ENCODE measurements at regions not wholly inside any gene's neighbourhood (a gene's known extent, or its start where the extent isn't known, plus 50 kb on each side); places are given as distances from the start of the nearest gene placed in this dataset.
"Not testable (repeated sequence)": the region's sequence is repeated elsewhere in the genome, so short reads cannot be mapped to it uniquely, and the experiment has no call there.

GRCh38 chr20:51127713-51128112, 104.8 kb upstream of the KCNG1 start:
- no peaks in the 10 kb centered on the region for H3K36me3 ChIP-seq
- H3K9me3 ChIP-seq = no peaks in the 10 kb centered on the region
- H3K4me1 ChIP-seq (ENCODE audit: control insufficient read depth in 1 of 2, insufficient read depth in 1 of 2, low read depth in 1 of 2, low read length in 1 of 2) = no peaks in the 10 kb centered on the region
- no peak overlapping the region for H3K27ac ChIP-seq
- H3K4me3 ChIP-seq (ENCODE audit: low read depth in 1 of 2, low read length in 1 of 2) = no peak overlapping the region
- no peak for TF ChIP-seq CTCF (IDR thresholded peaks at IDR 0.05)
- H3K27me3 ChIP-seq = peaks cover 45% of the 10 kb centered on the region

GRCh38 chr20:51126337-51126736, 103.4 kb upstream of the KCNG1 start:
- Histone ChIP-seq H3K4me3 (ENCODE audit: low read depth in 1 of 2, low read length in 1 of 2) (no peak overlapping the region), H3K36me3 (no peaks in the 10 kb centered on the region), H3K27ac (no peak overlapping the region), H3K27me3 (peaks cover 52% of the 10 kb centered on the region), H3K9me3 (no peaks in the 10 kb centered on the region), H3K4me1 (ENCODE audit: control insufficient read depth in 1 of 2, insufficient read depth in 1 of 2, low read depth in 1 of 2, low read length in 1 of 2) (no peaks in the 10 kb centered on the region)
- no peak for TF ChIP-seq CTCF (IDR thresholded peaks at IDR 0.05)

GRCh38 chr20:51125780-51126179, 102.9 kb upstream of the KCNG1 start:
- Histone ChIP-seq H3K36me3 (no peaks in the 10 kb centered on the region), H3K27ac (no peak overlapping the region), H3K27me3 (peaks cover 58% of the 10 kb centered on the region), H3K4me3 (ENCODE audit: low read depth in 1 of 2, low read length in 1 of 2) (no peak overlapping the region), H3K9me3 (no peaks in the 10 kb centered on the region), H3K4me1 (ENCODE audit: control insufficient read depth in 1 of 2, insufficient read depth in 1 of 2, low read depth in 1 of 2, low read length in 1 of 2) (no peaks in the 10 kb centered on the region)
- no peak for TF ChIP-seq CTCF (IDR thresholded peaks at IDR 0.05)

GRCh38 chr20:51125105-51125504, 102.2 kb upstream of the KCNG1 start:
- Histone ChIP-seq H3K4me1 (ENCODE audit: control insufficient read depth in 1 of 2, insufficient read depth in 1 of 2, low read depth in 1 of 2, low read length in 1 of 2) (no peaks in the 10 kb centered on the region), H3K36me3 (no peaks in the 10 kb centered on the region), H3K27me3 (peaks cover 63% of the 10 kb centered on the region), H3K9me3 (no peaks in the 10 kb centered on the region), H3K4me3 (ENCODE audit: low read depth in 1 of 2, low read length in 1 of 2) (no peak overlapping the region), H3K27ac (no peak overlapping the region)
- no peak for TF ChIP-seq CTCF (IDR thresholded peaks at IDR 0.05)

GRCh38 chr20:51123887-51124286, 101.0 kb upstream of the KCNG1 start:
- H3K36me3 ChIP-seq, H3K27ac ChIP-seq: not testable (repeated sequence)

GRCh38 chr20:51122931-51123658, 100.2 kb upstream of the KCNG1 start:
- H3K9me3 ChIP-seq = no peaks in the 10 kb centered on the region
- no peak overlapping the region for H3K4me3 ChIP-seq (ENCODE audit: low read depth in 1 of 2, low read length in 1 of 2)
- H3K4me1 ChIP-seq (ENCODE audit: control insufficient read depth in 1 of 2, insufficient read depth in 1 of 2, low read depth in 1 of 2, low read length in 1 of 2) = no peaks in the 10 kb centered on the region
- no peak overlapping the region for H3K27ac ChIP-seq
- peaks cover 65% of the 10 kb centered on the region for H3K27me3 ChIP-seq
- H3K36me3 ChIP-seq = no peaks in the 10 kb centered on the region
- no peak for TF ChIP-seq CTCF (IDR thresholded peaks at IDR 0.05)

More at GRCh38 chr20:51123887-51124286, 101.0 kb upstream of the KCNG1 start:
- H3K4me3 ChIP-seq (ENCODE audit: low read depth in 1 of 2, low read length in 1 of 2); H3K9me3 ChIP-seq; H3K4me1 ChIP-seq (ENCODE audit: control insufficient read depth in 1 of 2, insufficient read depth in 1 of 2, low read depth in 1 of 2, low read length in 1 of 2): not testable (repeated sequence)
- peaks cover 62% of the 10 kb centered on the region for H3K27me3 ChIP-seq

Measured in neutrophil (primary cell).